ENCODE measurements at regions not wholly inside any gene's neighbourhood (a gene's known extent, or its start where the extent isn't known, plus 50 kb on each side); places are given as distances from the start of the nearest gene placed in this dataset.

DNA sequence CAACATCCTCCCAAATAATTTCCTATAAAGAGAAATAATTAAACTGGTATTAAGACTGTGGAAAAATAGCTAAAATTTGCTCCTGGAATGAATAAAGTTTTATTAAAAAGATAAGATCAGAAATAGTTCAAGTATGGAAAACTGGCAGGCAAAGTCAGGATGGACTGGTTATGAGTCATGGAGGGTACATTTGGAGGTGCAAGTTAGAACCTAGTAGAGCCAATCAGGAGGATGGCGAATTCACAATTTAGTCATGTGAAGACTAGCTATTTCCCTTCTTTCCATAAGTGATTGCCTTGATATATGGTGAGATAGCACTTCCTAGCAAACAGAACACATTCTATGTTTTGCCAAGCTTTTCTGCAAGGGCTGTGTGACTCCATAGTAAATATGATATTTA, 1303.5 kb downstream of the EFNA5 start:
- H3K4me1 Mint-ChIP-seq (ENCODE audit: unreplicated experiment) = no peaks in the 10 kb centered on the region
- H3K9me3 Mint-ChIP-seq (ENCODE audit: unreplicated experiment) = no peaks in the 10 kb centered on the region
- no peaks in the 10 kb centered on the region for H3K27me3 Mint-ChIP-seq (ENCODE audit: unreplicated experiment)
- DNase-seq (ENCODE audit: low spot score) = no peak
- no peak overlapping the region for H3K27ac Mint-ChIP-seq (ENCODE audit: unreplicated experiment)
- TF ChIP-seq CTCF (IDR thresholded peaks at IDR 0.05; ENCODE audit: unreplicated experiment) = no peak
- no peaks in the 10 kb centered on the region for H3K36me3 Mint-ChIP-seq (ENCODE audit: low read depth, unreplicated experiment)
- no peak overlapping the region for H3K4me3 Mint-ChIP-seq (ENCODE audit: unreplicated experiment)

DNA sequence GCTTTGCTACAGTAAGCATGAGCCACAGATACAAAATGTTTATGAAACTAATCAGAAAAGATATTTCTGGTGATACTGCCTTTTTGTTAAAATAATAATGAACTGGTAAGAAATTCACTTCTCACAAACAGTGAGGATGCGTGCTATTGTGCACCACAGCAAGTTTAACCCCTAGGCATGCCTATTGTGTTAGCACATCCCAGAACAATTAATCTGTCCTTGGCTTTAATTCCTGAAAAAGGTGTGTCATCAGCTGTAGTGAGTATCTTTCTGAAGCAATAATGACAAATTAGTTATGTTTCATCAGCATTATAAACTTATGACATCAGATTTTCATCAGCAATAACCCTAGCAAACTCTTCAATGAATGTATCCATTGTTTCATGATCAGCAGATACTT, 1307.2 kb downstream of the EFNA5 start:
- DNase-seq (ENCODE audit: low spot score) = no peak
- no peaks in the 10 kb centered on the region for H3K9me3 Mint-ChIP-seq (ENCODE audit: unreplicated experiment)
- H3K36me3 Mint-ChIP-seq (ENCODE audit: low read depth, unreplicated experiment) = no peaks in the 10 kb centered on the region
- H3K27ac Mint-ChIP-seq (ENCODE audit: unreplicated experiment) = no peak overlapping the region
- H3K27me3 Mint-ChIP-seq (ENCODE audit: unreplicated experiment) = peaks cover 1% of the 10 kb centered on the region
- no peaks in the 10 kb centered on the region for H3K4me1 Mint-ChIP-seq (ENCODE audit: unreplicated experiment)
- no peak for TF ChIP-seq CTCF (IDR thresholded peaks at IDR 0.05; ENCODE audit: unreplicated experiment)
- H3K4me3 Mint-ChIP-seq (ENCODE audit: unreplicated experiment) = no peak overlapping the region

DNA sequence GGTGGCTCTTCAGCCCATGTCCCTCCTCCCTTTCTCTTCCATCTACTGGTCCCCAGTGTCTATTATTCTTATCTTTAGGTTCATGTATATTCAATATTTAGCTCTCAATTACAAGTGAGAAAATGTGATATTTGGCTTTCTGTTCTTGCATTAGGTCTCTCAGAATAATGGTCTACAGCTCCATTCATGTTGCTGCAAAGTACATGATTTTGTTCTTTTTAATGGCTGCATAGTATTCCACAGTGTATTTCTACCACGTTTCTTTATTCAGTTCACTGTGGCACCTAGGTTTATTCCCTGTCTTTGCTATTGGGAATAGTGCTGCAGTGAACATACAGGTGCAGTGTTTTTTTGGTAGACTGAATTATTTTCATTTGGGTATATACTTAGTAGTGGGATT, 1308.8 kb downstream of the EFNA5 start:
- no peaks in the 10 kb centered on the region for H3K9me3 Mint-ChIP-seq (ENCODE audit: unreplicated experiment)
- no peak overlapping the region for H3K27ac Mint-ChIP-seq (ENCODE audit: unreplicated experiment)
- no peak for TF ChIP-seq CTCF (IDR thresholded peaks at IDR 0.05; ENCODE audit: unreplicated experiment)
- H3K36me3 Mint-ChIP-seq (ENCODE audit: low read depth, unreplicated experiment) = no peaks in the 10 kb centered on the region
- DNase-seq (ENCODE audit: low spot score) = no peak
- peaks cover 1% of the 10 kb centered on the region for H3K27me3 Mint-ChIP-seq (ENCODE audit: unreplicated experiment)
- no peak overlapping the region for H3K4me3 Mint-ChIP-seq (ENCODE audit: unreplicated experiment)
- no peaks in the 10 kb centered on the region for H3K4me1 Mint-ChIP-seq (ENCODE audit: unreplicated experiment)

GRCh38 chr5:106331415-106331814, 1339.3 kb downstream of the EFNA5 start:
- H3K4me1 Mint-ChIP-seq (ENCODE audit: unreplicated experiment) = no peaks in the 10 kb centered on the region
- no peaks in the 10 kb centered on the region for H3K36me3 Mint-ChIP-seq (ENCODE audit: low read depth, unreplicated experiment)
- DNase-seq (ENCODE audit: low spot score) = no peak
- no peak for TF ChIP-seq CTCF (IDR thresholded peaks at IDR 0.05; ENCODE audit: unreplicated experiment)
- H3K27ac Mint-ChIP-seq (ENCODE audit: unreplicated experiment) = no peak overlapping the region
- H3K9me3 Mint-ChIP-seq (ENCODE audit: unreplicated experiment) = no peaks in the 10 kb centered on the region
- H3K27me3 Mint-ChIP-seq (ENCODE audit: unreplicated experiment) = peaks cover under 1% of the 10 kb centered on the region
- H3K4me3 Mint-ChIP-seq (ENCODE audit: unreplicated experiment) = no peak overlapping the region

GRCh38 chr5:106324356-106324755, 1346.4 kb downstream of the EFNA5 start:
- no peaks in the 10 kb centered on the region for H3K36me3 Mint-ChIP-seq (ENCODE audit: low read depth, unreplicated experiment)
- H3K27me3 Mint-ChIP-seq (ENCODE audit: unreplicated experiment) = peaks cover 2% of the 10 kb centered on the region
- no peaks in the 10 kb centered on the region for H3K9me3 Mint-ChIP-seq (ENCODE audit: unreplicated experiment)
- no peak for TF ChIP-seq CTCF (IDR thresholded peaks at IDR 0.05; ENCODE audit: unreplicated experiment)
- H3K4me1 Mint-ChIP-seq (ENCODE audit: unreplicated experiment) = no peaks in the 10 kb centered on the region
- H3K27ac Mint-ChIP-seq (ENCODE audit: unreplicated experiment) = no peak overlapping the region
- no peak for DNase-seq (ENCODE audit: low spot score)
- no peak overlapping the region for H3K4me3 Mint-ChIP-seq (ENCODE audit: unreplicated experiment)

Data from endothelial cell (in vitro differentiated cells).